ENCODE measurements at regions not wholly inside any gene's neighbourhood (a gene's known extent, or its start where the extent isn't known, plus 50 kb on each side); places are given as distances from the start of the nearest gene placed in this dataset.
A peak's percentile ranks its signal among the peaks of the same experiment; 100 is the strongest.

DNA sequence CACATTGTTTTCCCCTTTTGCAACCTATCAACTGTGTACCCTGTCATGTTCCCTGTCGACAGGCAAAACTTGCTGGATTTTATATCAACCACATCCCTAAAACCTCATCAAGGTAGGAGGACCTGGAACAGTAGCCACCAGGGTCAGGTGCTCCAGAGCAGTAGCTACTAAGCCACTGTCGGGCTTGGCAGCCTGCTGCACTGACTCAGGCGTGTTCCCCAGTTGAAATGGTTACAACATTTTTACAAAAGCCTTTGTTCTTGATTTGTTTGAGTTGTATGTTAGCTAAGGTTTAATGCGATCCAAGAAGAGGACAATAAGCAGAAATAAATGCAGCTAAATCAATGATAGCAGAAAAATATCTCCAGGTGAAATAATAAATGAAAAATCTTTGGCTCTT is 407.4 kb upstream of the TLE4 start:
- FAIRE-seq = no peak

DNA sequence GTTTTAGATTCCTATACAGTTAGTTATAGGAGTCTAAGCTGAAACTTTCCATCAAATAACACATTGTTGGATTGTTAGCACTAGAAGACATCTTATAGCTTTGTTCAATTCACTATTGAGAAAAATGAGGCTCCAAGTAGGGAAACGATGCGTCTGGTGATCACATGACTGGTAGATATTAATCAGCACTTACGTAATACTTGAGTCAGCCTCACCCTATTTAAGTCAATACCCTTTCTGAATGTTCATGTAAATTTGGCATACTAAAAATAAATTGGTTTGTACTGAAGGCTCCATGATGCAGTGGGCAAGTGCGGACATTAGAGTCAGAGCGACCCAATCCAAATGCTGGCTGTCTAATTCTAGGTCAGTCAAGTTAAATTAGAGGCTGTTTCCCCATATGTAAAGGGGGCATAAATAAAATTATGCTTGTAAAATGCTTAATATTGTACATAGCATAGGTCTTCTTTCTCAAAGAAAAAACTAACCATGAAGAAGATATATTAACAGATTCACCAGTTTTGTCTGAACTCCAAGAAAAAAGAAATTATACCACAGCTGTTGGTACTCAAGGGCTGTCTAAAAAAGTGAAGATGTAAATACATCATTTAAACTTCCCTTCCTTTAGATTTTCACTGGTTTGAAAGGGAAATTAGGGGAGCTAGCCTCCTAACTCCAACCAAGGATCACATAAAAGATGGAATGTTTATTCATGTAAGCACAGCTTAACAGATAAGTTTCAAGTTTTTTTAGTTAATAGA is 406.6 kb upstream of the TLE4 start:
- FAIRE-seq = no peak

DNA sequence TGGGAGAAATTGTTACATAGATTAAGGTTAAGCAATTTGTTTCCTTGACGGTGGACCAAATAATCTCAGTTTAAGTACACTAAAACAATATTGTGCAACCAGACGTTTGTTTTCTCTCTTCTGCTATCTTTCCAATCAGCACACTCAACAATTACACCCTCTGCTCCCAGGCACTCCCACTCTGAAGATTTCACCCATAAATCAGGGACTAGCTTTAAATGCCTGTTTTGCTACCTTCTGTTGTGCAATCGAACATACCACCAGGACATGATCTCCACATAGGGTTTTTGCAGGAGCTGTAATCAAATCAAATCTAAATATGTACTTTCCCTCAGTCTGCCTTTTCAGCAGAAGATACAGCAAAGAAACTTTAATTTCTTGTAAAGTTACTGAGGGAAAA is 405.8 kb upstream of the TLE4 start:
- FAIRE-seq = no peak

DNA sequence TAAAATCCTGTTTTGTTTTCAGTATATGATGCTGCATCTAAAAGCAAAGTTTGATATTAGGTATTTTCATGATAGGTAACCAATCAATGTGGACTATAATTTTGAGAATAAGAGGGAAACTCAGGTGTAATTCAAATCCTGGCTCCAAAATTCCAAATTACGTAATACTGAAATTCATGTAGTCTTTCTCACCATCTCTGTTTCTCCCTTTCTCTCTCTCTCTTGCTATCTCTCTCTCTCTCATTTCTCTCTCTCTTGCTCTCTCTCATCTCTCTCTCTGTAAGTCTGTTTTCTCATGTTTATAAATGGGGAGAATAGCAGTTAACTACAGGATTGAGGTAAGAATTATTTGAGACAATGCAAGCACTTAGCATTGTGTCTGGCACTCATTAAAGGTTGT is 401.1 kb upstream of the TLE4 start:
- FAIRE-seq = no peak

DNA sequence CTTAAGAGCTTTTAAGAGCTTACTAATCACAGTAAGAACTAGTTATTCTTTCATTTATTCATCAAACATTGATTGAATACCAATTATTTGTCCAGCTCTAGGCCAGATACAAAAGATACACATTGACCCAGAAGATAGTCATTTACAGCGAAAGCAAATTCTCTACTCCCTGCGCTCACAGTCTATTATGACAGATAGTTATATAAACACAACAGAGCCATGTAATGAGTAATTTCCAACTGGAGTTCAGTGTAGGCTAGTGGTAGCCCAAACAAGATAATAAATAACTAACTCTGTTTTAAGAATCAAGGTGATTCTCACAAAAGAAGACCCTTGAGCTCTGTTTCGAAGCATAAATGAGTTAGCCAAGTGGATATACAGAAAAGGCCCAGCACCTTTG is 397.8 kb upstream of the TLE4 start:
- no peak for FAIRE-seq

DNA sequence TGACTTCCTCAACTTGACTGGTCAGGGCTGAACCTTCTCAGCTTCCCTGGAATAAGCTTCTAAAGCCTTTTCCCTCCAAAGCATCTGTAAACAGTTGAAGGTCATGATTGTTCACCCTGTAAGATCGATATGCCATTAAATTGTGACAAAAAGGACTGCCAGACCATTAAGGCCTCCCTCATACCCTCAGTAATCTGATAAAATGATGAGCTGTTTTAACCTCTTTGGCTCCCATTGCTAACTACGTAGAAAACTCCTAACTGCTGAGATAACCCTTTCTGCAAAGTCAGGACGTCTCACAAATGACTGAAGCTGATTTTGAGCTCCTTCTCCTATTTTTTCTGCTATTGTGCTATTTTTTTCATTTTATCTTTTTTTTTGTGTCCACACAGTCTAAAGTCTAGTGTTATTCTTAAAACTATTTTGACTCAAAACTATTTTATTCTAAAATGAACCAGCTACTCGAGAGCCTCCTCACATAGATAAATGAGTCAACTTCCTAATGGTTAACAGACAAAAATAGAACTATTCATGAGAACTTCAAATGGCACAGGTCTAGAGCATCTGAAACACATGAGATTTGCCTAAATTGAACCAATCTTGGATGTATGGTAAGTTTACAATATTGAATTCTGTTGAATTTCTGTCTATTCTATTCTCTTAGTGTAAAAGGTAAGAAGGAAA is 395.6 kb upstream of the TLE4 start:
- FAIRE-seq = no peak

DNA sequence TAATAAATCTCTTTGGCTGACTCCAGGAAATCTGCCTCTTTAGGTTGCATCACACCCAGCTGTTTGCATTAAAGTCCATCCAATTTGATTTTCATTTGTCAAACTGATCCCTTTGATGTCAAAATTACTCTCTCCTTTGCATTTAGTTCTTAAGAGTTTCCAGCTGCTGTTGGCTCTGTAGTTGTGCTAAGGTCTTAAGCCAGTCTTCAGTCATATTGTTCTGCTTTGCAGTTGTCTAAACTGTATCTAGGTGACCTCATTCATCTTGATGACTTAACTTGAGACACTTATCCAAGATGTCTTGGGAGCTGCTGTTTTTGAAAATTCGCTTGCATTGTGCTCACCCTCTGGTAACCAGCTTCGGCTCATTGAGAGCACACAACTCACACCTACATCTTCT is 386.9 kb upstream of the TLE4 start:
- FAIRE-seq = no peak

DNA sequence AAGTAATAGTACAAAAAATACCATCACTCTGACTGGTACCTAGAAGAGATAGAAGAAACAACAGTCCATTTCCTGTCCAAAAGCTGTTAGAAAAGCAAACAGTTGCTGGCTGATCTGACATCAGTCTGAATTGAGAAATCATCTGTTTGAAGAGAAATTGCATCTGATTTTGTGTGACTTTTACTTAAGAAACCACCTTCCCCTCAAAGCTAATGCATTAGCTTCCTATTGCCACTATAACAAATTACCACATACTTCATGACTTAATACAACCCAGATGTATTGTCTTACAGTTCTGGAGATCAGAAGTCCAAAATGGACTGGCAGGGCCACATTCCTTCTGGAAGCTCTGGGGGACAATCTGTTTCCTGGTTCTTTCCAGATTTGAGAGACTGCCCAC is 385.9 kb upstream of the TLE4 start:
- no peak for FAIRE-seq

DNA sequence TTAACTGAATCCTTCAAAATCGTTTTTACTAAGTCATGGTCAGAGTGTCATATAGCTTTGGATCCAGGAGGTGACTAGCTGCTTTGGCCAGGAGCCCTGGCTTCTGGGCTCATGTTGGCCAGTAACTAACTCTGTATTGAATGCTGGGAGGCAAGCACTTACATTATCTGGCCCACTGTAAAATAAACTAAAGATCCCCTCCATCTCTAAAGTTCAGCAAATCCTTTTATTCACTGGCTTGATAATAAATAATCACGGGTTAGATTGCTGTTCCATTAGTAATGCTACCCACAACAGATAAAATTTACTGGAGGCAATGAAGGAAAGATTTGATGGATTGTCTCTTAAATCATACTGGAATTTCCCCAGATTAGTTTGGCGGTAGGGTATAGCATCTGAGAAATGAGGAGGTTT is 382.2 kb upstream of the TLE4 start:
- no peak for FAIRE-seq

DNA sequence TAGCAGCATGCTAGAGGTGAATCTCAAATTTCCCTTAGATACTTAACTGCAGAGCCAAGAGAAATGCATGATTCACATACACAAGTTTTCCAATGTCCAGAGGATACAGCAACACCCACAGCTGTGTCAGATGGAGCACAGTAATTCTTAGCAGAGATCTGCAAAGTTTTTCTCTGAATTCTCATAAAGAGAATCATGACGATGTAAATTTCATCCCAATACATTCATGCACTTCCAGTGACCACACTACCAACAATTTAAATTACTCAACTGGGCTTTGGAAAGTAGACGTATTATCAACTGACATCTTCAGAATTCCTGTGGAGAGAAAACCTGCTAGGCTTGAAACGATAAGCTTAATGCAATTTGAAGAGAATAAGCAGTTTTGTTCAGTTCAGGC is 378.8 kb upstream of the TLE4 start:
- FAIRE-seq = no peak

DNA sequence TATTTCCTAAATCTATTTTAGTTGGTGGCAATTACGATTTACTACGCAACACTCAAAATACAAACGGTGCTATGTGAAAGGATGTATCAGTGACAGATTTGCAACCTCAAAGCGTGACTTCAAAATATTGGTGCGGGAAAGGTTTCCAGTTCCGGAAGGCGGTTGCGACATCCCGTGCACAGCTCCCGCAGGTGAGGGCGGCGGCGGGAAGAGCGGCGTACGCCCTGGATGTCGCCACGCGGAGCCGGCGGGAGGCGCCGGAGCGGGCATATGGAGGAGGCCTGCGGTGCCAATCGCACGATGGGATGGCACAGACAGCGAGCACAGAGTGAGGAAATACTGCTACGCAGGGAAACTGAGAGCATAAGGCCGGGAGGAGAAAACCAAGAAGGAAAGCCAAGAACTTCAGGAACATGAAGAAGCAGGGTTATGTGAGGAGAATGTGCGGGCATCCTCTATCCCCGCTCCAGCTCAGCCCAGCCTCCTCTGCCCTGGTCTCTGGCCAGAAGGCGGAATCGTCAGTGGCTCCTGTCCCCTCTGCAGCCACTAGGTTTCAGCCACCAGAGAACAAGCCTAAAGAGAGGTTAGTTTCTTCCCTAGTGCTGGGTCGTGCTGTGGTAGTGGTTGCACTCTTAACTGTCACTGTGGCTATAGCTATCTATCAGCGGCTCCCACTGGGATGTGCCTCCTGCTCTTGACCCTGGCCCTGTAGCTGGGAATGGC is 378.1 kb upstream of the TLE4 start:
- no peak for FAIRE-seq

DNA sequence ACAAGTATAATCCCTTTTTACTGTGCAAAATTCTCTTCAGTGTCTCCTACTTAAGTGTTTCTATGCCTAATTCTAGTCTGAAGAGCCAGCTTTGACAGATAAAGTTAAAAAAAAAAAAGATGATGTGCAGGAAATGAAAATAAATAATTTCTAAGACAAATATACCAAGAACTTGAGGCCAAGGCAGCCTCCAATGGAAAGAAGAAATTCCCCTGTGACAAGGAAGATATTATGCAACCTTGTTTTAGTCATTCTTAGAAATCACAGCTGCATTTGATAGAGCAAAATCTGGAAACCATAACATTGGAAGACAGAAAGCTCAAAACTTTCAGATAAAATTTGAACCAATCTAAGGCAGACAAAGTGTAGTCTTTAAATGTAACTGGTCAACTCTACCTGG is 375.9 kb upstream of the TLE4 start:
- FAIRE-seq = peak; percentile 83

DNA sequence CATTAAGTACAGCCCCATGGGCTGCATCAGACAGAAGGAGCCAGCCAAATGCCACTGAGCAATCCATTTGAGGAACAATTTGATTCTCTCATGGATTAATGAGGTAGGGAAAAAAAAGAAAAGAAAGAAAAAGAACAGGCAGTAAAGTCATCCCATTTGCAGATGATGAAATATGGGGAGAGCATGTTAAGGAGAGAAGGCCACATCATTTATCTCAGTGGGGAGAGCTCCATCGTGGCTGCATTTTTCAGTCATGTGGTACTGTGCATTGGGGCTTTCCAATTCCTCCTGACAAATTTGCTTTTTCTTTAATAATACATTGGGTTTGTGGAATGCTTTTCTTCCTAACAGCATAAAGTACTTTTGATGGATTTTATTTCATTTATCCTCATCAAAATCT is 375.2 kb upstream of the TLE4 start:
- FAIRE-seq = no peak

DNA sequence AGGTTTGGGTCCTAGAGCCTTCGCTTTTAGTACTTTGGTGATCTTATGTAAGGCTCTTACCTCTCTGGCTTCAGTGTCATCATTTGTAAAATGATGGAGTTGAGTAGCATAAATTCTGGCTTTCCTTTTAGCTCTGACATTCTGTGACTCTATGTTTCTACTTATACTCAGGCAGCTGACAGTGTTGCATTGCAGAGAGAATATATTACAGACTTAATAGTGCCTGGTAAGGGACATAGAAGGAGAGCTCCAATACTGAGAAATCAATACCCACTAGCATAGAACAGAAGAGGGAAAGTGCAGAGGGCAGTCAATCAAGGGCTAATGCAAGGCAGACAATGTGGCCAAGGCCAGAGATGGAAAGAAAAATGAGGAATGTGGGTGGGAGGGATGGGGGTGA is 371.4 kb upstream of the TLE4 start:
- FAIRE-seq = no peak

DNA sequence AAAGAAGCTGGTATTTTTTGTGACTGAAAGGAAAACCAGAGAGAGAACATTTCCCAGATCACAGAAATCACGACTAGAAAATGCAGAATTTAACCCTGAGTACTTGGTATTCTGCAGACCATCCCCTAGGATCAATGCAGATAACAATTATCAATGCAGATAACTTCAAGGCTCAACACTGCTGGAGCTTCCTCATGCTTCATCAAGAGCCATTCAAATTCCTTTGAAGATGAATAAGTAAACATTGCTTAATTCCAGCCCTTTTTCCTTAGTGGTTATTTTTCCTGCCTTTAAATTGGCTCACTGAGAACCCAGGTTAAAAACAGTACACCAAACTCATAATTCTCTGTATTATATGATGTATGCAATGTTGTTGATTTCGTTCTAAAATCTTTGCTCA is 370.1 kb upstream of the TLE4 start:
- no peak for FAIRE-seq

DNA sequence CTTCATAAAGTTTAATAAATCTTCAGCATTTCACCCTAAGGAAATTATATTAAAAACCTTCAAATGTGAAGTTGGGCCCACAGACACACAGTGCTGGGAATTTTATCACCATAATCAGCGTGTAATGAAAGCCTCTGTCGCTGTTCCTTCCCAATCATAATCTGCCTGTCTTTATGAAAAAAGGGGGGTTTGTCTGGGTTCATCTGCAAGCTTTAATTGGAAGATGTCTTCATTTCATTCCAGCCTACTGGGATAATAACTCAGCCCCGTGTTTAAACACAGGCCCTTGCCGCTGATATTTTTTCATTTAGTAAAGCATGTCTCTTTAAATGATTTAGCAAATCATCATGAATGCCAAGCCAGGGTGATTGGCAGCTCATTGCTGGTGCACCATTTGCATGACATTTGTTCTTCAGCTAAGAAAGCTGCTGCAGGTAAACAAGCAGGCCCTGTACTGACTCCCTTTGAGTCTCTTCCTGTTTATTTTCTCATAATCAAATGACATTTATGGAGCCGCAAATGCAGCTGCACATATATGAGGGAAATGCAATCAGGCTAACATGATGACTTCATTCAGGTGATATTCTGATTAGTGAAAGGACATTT is 362.9 kb upstream of the TLE4 start:
- FAIRE-seq = no peak

DNA sequence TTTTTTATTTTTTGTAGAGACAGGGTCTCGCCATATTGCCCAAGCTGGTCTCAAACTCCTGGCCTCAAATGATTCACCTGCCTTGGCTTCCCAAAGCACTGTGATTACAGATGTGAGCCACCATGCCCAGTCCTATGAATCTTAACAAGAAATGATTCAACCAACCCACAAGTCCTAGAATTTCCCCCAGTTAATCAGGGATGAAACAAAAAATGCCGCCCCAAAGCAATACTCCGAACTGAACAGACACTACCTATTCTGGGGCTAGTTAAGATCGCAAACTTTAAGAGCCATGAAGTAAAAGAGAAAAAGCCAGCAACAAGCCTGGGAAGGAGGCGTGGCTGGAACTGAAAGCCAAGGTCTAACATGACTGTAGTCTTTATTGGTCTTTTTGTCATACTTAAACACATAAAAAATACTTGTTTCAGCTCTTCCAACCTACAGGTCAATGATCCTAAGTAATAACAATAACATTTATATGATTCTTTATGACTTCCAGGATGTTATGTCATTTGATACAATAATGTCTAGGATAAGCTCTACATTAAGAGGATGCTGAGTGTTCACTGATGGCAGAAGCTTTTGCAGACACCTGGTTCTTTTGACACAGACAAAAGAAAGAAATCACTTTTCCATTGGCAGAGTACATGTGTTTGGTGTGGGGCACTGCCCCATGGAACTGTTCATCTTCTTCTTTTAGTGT is 361.1 kb upstream of the TLE4 start:
- no peak for FAIRE-seq

DNA sequence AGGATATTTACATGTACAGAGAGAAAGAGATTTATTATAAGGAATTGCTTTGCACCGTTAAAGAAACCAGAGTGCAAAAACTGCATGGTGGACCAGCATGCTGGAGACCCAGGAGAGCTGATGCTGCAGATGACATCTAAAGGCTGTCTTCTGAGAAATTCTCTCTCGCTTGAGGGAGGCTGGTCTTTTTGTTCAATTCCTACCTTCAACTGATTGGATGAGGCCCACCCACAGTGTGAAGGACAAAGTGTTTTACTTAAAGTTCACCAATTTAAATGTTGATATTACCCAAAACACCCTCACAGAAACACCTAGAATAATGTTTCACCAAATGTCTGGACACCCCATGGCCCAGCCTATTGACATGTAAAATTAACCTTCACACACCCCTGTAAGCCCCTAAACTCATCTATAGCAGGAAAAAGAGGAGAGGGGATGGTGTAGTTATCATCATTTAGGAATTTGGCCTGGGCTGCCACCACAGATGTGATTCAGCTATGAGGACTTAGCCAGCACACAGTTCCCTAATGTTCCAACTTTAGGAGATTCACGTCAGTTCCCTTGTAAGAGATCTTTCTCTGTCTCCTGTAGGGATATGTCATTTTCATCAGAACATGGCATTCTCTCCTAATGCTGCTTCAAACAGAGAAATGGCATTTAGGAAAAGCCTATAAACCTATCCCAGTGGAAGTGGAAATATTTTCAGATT is 358.2 kb upstream of the TLE4 start:
- FAIRE-seq = no peak

DNA sequence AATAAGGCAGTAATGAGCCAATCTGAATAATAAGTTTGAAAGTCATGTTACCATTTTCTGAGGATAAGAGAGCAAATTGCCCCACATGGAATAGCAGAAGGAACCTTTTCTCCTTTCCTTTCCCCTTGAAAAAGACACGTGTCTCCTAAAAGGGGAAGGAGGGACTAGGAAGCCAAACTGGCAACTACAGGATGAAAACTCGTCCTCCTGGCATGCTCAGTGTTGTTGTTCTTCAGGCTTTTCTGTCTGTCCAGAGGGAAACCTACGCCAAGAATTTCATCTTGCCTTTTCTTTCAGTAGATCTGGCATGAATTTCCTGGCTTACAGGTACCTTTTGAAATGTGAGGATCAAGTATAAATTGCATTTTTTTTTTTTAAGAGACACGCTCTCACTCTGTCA is 355.9 kb upstream of the TLE4 start:
- no peak for FAIRE-seq

DNA sequence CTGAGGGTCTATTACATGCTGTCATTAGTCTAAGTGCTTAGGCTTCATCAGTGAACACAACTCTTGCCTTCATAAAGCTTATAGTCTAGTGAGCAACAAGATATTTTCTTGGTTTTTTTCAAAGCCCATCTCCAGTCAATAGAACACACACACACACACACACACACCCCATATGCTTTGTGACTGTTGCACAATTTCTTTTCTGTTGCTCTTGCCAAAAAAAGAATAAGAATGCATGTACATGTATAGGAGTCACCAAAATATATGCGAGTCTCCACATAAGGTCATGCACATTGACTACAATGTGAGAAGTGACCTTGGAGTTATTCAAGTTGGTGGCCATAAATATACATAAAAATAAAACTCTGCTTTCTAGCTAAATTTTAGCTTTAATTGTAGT is 351.5 kb upstream of the TLE4 start:
- no peak for FAIRE-seq

DNA sequence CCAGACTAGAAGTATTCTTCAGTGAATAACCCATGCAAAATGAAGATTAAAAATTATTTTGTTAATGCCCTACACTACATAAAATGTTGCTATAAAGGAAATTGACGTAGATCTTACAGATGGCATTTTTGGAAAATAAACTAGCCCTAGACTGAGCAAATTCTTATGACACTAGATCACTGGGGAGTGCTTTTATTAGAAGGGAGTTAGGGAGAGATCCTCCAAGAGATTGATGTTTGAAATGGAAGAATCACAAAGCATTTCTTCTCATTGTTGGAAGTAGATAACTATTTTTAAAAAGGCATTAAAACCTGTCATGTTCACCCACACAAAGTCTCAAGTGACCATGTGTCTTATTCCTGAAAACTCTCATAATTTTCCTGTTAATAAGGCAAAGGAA is 351.1 kb upstream of the TLE4 start:
- FAIRE-seq = no peak

DNA sequence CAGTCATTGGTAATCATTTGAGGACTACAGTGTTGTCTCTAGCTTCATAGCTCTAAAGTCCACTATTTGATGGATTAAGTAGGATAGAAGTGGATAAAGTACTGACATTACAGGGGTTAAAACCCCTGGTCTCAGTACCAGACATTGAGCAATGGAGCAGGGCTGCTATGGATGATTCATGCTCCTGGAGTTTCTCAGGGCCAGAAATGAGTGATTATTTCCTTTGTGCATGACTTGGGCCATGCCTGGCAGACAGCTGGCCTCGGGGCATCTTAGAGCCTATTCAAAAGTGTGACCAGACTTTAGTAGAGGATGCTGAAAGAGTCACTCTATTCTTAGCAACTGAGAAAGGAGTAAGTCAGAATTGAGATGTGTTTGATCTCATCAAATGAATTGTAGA is 350.7 kb upstream of the TLE4 start:
- FAIRE-seq = no peak

Measured in endometrium (tissue), 2 donors.